ENCODE measurements at regions not wholly inside any gene's neighbourhood (a gene's known extent, or its start where the extent isn't known, plus 50 kb on each side); places are given as distances from the start of the nearest gene placed in this dataset.
"Not testable (repeated sequence)": the region's sequence is repeated elsewhere in the genome, so short reads cannot be mapped to it uniquely, and the experiment has no call there.

GRCh38 chr13:62377838-62378237 lies 962.2 kb upstream of the PCDH20 start:
- no peak for DNase-seq

- DNase-seq: peak in 1 of 2 experiments; percentile 43
Measured at GRCh38 chr13:62375653-62376052, 960.0 kb upstream of the PCDH20 start.

- DNase-seq: no peak
Measured at GRCh38 chr13:62371737-62372136, 956.1 kb upstream of the PCDH20 start.

- not testable (repeated sequence) for DNase-seq
Measured at GRCh38 chr13:62367971-62368370, 952.3 kb upstream of the PCDH20 start.

GRCh38 chr13:62360609-62361008 lies 945.0 kb upstream of the PCDH20 start:
- peak; percentile 16 to 73 for DNase-seq

GRCh38 chr13:62358646-62358932 lies 942.9 kb upstream of the PCDH20 start:
- no peak for DNase-seq

- peak in 1 of 2 experiments; percentile 48 for DNase-seq
Measured at GRCh38 chr13:62357887-62358645, 942.4 kb upstream of the PCDH20 start.

GRCh38 chr13:62356977-62357376 lies 941.3 kb upstream of the PCDH20 start:
- no peak for DNase-seq

GRCh38 chr13:62337109-62337880 lies 921.6 kb upstream of the PCDH20 start:
- DNase-seq: no peak

- DNase-seq: no peak
Measured at GRCh38 chr13:62336507-62336906, 920.9 kb upstream of the PCDH20 start.

- DNase-seq: no peak
Measured at GRCh38 chr13:62333466-62333865, 917.8 kb upstream of the PCDH20 start.

- DNase-seq: no peak
Measured at GRCh38 chr13:62331384-62331783, 915.7 kb upstream of the PCDH20 start.

- no peak for DNase-seq
Measured at GRCh38 chr13:62327367-62327766, 911.7 kb upstream of the PCDH20 start.

- DNase-seq: no peak
Measured at GRCh38 chr13:62324842-62325241, 909.2 kb upstream of the PCDH20 start.

- no peak for DNase-seq
Measured at GRCh38 chr13:62321895-62322294, 906.2 kb upstream of the PCDH20 start.

- no peak for DNase-seq
Measured at GRCh38 chr13:62321139-62321538, 905.5 kb upstream of the PCDH20 start.

GRCh38 chr13:62320129-62321108 lies 904.8 kb upstream of the PCDH20 start:
- peak; percentile 64 to 74 for DNase-seq

GRCh38 chr13:62309904-62310303 lies 894.3 kb upstream of the PCDH20 start:
- DNase-seq: no peak

- no peak for DNase-seq
Measured at GRCh38 chr13:62305756-62306155, 890.1 kb upstream of the PCDH20 start.

- no peak for DNase-seq
Measured at GRCh38 chr13:62302341-62302740, 886.7 kb upstream of the PCDH20 start.

GRCh38 chr13:62299988-62300387 lies 884.3 kb upstream of the PCDH20 start:
- no peak for DNase-seq

GRCh38 chr13:62296812-62297211 lies 881.2 kb upstream of the PCDH20 start:
- no peak for DNase-seq

GRCh38 chr13:62294244-62294643 lies 878.6 kb upstream of the PCDH20 start:
- DNase-seq: no peak

Measured in NCI-H2081 (cell line).